K562 (cell line): ENCODE measurements at regions not wholly inside any gene's neighbourhood (a gene's known extent, or its start where the extent isn't known, plus 50 kb on each side); places are given as distances from the start of the nearest gene placed in this dataset.

ENCODE experiments used
- ATF7 ChIP-seq: fragments of 450-650 bp; IDR thresholded peaks from 2 replicates; pipeline ENCODE4 v1.7.1; 2014; ENCODE audit warnings: mild to moderate bottlenecking, moderate library complexity
- BCL6 ChIP-seq: fragments of 250-450 bp; sonication (Bioruptor Pico); IDR thresholded peaks from 2 replicates; pipeline ENCODE4 v1.4.0; 2020
- CBFB ChIP-seq: sonication (generic); formaldehyde crosslinking; IDR thresholded peaks from 2 replicates; pipeline ENCODE4 v1.4.0; 2020; ENCODE audit warnings: mild to moderate bottlenecking, missing genetic modification reagents
- CHD2 ChIP-seq: IDR thresholded peaks from 2 replicates; pipeline ENCODE4 v1.6.1; 2011; ENCODE audit warnings: low read depth, low read length
- E2F1 ChIP-seq: sonication (generic); formaldehyde crosslinking; IDR thresholded peaks from 2 replicates; pipeline ENCODE4 v1.8.1; 2023; ENCODE audit warnings: mild to moderate bottlenecking, missing genetic modification reagents, moderate library complexity
- ETV5 ChIP-seq: sonication (generic); formaldehyde crosslinking; IDR thresholded peaks from 2 replicates; pipeline ENCODE4 v1.4.0; 2020; ENCODE audit warnings: low read depth, mild to moderate bottlenecking, missing genetic modification reagents
- MYNN ChIP-seq, 2 experiments: sonication (generic); formaldehyde crosslinking in 1 of 2; IDR thresholded peaks; 2 replicates each; pipeline versions ENCODE4 v1.5.0 to v1.6.1; 2016 to 2020; ENCODE audit warnings: antibody characterized with exemption in 1 of 2, missing genetic modification reagents in 1 of 2
- NR2C2 ChIP-seq, 2 experiments: fragments of 200-800 bp in 1 of 2; sonication (Bioruptor generic) in 1 of 2; sonication (generic) in 1 of 2; formaldehyde crosslinking in 1 of 2; IDR thresholded peaks; 2 replicates each; pipeline versions ENCODE4 v1.6.1 to v1.8.0; 2016 to 2022; ENCODE audit warnings: mild to moderate bottlenecking in 1 of 2, missing compliant biosample characterization in 1 of 2, missing genetic modification characterization in 1 of 2, missing genetic modification reagents in 1 of 2
- PHF20 ChIP-seq: fragments of 450-650 bp; IDR thresholded peaks from 2 replicates; pipeline ENCODE4 v1.6.1; 2018; ENCODE audit not compliant: partially characterized antibody
- TSC22D4 ChIP-seq: fragments of 450-650 bp; IDR thresholded peaks from 2 replicates; pipeline ENCODE4 v1.6.1; 2016; ENCODE audit warnings: missing genetic modification characterization, missing biosample characterization, control low read depth
- ZBTB33 ChIP-seq: sonication (generic); formaldehyde crosslinking; IDR thresholded peaks from 2 replicates; pipeline ENCODE4 v1.8.1; 2023; ENCODE audit warnings: mild to moderate bottlenecking, missing genetic modification reagents
- ZNF311 ChIP-seq: fragments of 250-450 bp; sonication (Bioruptor Pico); IDR thresholded peaks from 2 replicates; pipeline ENCODE4 v1.4.0; 2020; ENCODE audit warnings: mild to moderate bottlenecking, moderate library complexity
- ZNF785 ChIP-seq: fragments of 250-450 bp; sonication (Bioruptor Pico); IDR thresholded peaks from 2 replicates; pipeline ENCODE4 v1.4.0; 2020; ENCODE audit warnings: mild to moderate bottlenecking

GRCh38 chr3:105960381-105960780 is 91.6 kb upstream of the CBLB start (continued):
- TF ChIP-seq E2F1 (CRISPR knock-in tag), result no peak
- TF ChIP-seq ETV5 (CRISPR knock-in tag), result no peak
- TF ChIP-seq PHF20, result no peak
- no peak for TF ChIP-seq ZNF311
- no peak for TF ChIP-seq CHD2
- no peak for TF ChIP-seq CBFB (CRISPR knock-in tag)
- TF ChIP-seq ZNF785, result no peak
- TF ChIP-seq ATF7, result no peak
- TF ChIP-seq ZBTB33 (CRISPR knock-in tag), result no peak
- no peak for TF ChIP-seq NR2C2 (CRISPR knock-in tag; IDR thresholded peaks at IDR 0.05)
- TF ChIP-seq NR2C2 (tag; IDR thresholded peaks at IDR 0.05), result no peak
- TF ChIP-seq TSC22D4 (tag), result no peak
- TF ChIP-seq BCL6 (CRISPR knock-in tag), result no peak
- TF ChIP-seq MYNN (IDR thresholded peaks at IDR 0.05), result no peak
- TF ChIP-seq MYNN (CRISPR knock-in tag; IDR thresholded peaks at IDR 0.05), result no peak
